Panc1 (cell line): ENCODE measurements at regions not wholly inside any gene's neighbourhood (a gene's known extent, or its start where the extent isn't known, plus 50 kb on each side); places are given as distances from the start of the nearest gene placed in this dataset.

Experiments
- ATAC-seq: fragments of 200-7000 bp; cut with Tn5 transposase; 2 replicates; pipeline ENCODE4 v1.9.1; 2020; ENCODE audit warnings: mild to moderate bottlenecking, moderate library complexity
- BruUV-seq: library from RNA; stranded (reverse); fragments of 400-500 nt; replicated peaks from 2 replicates; lab custom pipeline; 2021; lab: Mats Ljungman, UMichigan
- CTCF ChIA-PET: fragments of 300-600 bp; sonication (Branson Sonifier 250); formaldehyde crosslinking; loops from one replicate; lab custom pipeline; 2022; ENCODE audit warnings: antibody characterized with exemption; lab: Charles Lee
- POLR2A ChIA-PET: fragments of 300-600 bp; sonication (Branson Sonifier 250); formaldehyde crosslinking; loops from one replicate; lab custom pipeline; 2022; ENCODE audit warnings: antibody characterized with exemption; lab: Charles Lee
- DNase-seq: peaks from one replicate; pipeline ENCODE4 v3.0.0-alpha.2; 2010; ENCODE audit warnings: low read depth, low spot score
- H3K27ac ChIP-seq: 2 replicates; pipeline ENCODE4 v1.5.1; 2011; ENCODE audit warnings: mild to moderate bottlenecking, low read length, inconsistent platforms
- H3K27me3 ChIP-seq: fragments of 200-500 bp; sonication (Bioruptor generic); 2 replicates; pipeline ENCODE4 v1.6.0; 2014; ENCODE audit warnings: low read length, inconsistent platforms; ENCODE audit not compliant: control insufficient read depth, insufficient read depth
- H3K36me3 ChIP-seq: fragments of 200-500 bp; sonication (Bioruptor generic); 2 replicates; pipeline ENCODE4 v1.5.1; 2014; ENCODE audit warnings: inconsistent platforms, mild to moderate bottlenecking, low read length, moderate library complexity; ENCODE audit not compliant: control insufficient read depth, insufficient read depth
- H3K4me1 ChIP-seq: 2 replicates; pipeline ENCODE4 v1.5.1; 2011; ENCODE audit warnings: inconsistent platforms, mild to moderate bottlenecking, low read length, moderate library complexity; ENCODE audit not compliant: control insufficient read depth, insufficient read depth
- H3K4me3 ChIP-seq, 2 experiments: 2 replicates each; pipeline ENCODE4 v1.5.1; 2011 to 2012; ENCODE audit warnings: low read depth in 2 of 2, low read length in 2 of 2, mild to moderate bottlenecking in 2 of 2, inconsistent platforms in 1 of 2, moderate library complexity in 1 of 2
- H3K9me3 ChIP-seq: fragments of 200-500 bp; sonication (Bioruptor generic); 2 replicates; pipeline ENCODE4 v1.5.1; 2014; ENCODE audit warnings: low read depth, mild to moderate bottlenecking, inconsistent platforms, low read length, moderate library complexity; ENCODE audit not compliant: control insufficient read depth, insufficient read depth
- POLR2AphosphoS5 ChIP-seq: IDR thresholded peaks from 2 replicates; pipeline ENCODE4 v1.6.1; 2012; ENCODE audit warnings: mild to moderate bottlenecking, low read depth, low read length, moderate library complexity
- SIN3A ChIP-seq: IDR thresholded peaks from 2 replicates; pipeline ENCODE4 v1.6.1; 2012; ENCODE audit warnings: low read depth, mild to moderate bottlenecking, low read length, moderate library complexity, borderline replicate concordance; ENCODE audit not compliant: insufficient read depth
- TCF7L2 ChIP-seq: IDR thresholded peaks from 2 replicates; pipeline ENCODE4 v1.6.1; 2011; ENCODE audit warnings: mild to moderate bottlenecking, low read depth, low read length, inconsistent platforms
- in situ Hi-C: cut with HindIII; loops from 2 replicates; pipeline ENCODE4 v1.10.0; 2016; ENCODE audit warnings: low sequenced_read_pairs, low pct_unique_long_range_greater_than_20kb
- intact Hi-C: fragments of 100-400 bp; cut with micrococcal nuclease; formaldehyde crosslinking; loops from one replicate; pipeline ENCODE4 v1.10.0; 2022; ENCODE audit not compliant: unreplicated experiment
- TF ChIP-seq, protein P1 (sequence below), 2 experiments: IDR thresholded peaks; 2 replicates each; pipeline ENCODE4 v1.6.1; 2011 to 2012; ENCODE audit warnings: low read depth in 2 of 2, control low read depth in 1 of 2, low read length in 1 of 2, mild to moderate bottlenecking in 1 of 2, moderate library complexity in 1 of 2; ENCODE audit not compliant: insufficient read depth in 1 of 2
- TF ChIP-seq, protein P2 (sequence below): fragments of 450-650 bp; IDR thresholded peaks from 2 replicates; pipeline ENCODE4 v1.5.1; 2017; ENCODE audit warnings: mild to moderate bottlenecking

DNA sequence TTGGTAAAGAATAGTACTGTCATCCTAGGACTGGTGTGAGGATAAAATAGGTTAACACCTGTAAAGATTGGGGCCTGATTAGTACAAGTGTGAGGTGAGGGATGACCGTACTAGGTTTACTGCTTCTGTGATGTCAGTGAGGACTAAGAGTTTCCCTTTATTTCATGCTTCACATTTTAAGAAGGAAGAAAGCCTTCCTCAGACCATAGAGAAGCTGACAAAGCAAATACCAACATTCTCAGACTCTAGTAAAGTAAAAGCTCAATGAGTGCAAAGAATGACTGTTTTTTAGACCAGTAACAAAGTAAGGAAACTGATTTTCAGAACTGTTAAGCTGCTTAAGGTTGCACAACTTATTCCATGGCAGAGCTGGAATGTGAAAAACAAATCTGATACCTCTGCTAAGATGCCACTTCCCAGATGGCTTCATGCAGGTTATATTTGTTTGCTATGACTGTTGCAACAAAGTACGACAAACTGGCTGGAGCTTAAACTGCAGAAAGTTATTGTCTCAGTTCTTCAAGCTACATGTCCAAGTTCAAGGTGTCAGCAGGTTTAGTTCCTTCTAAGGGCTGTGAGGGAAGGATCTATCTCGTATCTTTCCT, 354.9 kb downstream of the RSL24D1 start:
- DNase-seq = no peak
- intact Hi-C loops (no loop called here), in situ Hi-C loops (no loop called here)
- H3K27ac ChIP-seq = no peak overlapping the region
- H3K27me3 ChIP-seq = no peaks in the 10 kb centered on the region
- no peaks in the 10 kb centered on the region for H3K36me3 ChIP-seq
- ChIA-PET POLR2A (no interaction called here), CTCF (no interaction called here)
- H3K4me3 ChIP-seq = no peak overlapping the region
- H3K4me1 ChIP-seq = no peaks in the 10 kb centered on the region
- no peaks in the 10 kb centered on the region for H3K9me3 ChIP-seq
- no TSS peak for BruUV-seq
- no peak for ATAC-seq
- TF ChIP-seq TCF7L2 (no peak), SIN3A (no peak), POLR2AphosphoS5 (no peak)
- TF ChIP-seq, protein P1, sequence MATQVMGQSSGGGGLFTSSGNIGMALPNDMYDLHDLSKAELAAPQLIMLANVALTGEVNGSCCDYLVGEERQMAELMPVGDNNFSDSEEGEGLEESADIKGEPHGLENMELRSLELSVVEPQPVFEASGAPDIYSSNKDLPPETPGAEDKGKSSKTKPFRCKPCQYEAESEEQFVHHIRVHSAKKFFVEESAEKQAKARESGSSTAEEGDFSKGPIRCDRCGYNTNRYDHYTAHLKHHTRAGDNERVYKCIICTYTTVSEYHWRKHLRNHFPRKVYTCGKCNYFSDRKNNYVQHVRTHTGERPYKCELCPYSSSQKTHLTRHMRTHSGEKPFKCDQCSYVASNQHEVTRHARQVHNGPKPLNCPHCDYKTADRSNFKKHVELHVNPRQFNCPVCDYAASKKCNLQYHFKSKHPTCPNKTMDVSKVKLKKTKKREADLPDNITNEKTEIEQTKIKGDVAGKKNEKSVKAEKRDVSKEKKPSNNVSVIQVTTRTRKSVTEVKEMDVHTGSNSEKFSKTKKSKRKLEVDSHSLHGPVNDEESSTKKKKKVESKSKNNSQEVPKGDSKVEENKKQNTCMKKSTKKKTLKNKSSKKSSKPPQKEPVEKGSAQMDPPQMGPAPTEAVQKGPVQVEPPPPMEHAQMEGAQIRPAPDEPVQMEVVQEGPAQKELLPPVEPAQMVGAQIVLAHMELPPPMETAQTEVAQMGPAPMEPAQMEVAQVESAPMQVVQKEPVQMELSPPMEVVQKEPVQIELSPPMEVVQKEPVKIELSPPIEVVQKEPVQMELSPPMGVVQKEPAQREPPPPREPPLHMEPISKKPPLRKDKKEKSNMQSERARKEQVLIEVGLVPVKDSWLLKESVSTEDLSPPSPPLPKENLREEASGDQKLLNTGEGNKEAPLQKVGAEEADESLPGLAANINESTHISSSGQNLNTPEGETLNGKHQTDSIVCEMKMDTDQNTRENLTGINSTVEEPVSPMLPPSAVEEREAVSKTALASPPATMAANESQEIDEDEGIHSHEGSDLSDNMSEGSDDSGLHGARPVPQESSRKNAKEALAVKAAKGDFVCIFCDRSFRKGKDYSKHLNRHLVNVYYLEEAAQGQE (IDR thresholded peaks at IDR 0.05; ENCODE audit: insufficient read depth in 1 of 2, low read depth in 2 of 2, low read length in 1 of 2) = no peak
- TF ChIP-seq, protein P2, sequence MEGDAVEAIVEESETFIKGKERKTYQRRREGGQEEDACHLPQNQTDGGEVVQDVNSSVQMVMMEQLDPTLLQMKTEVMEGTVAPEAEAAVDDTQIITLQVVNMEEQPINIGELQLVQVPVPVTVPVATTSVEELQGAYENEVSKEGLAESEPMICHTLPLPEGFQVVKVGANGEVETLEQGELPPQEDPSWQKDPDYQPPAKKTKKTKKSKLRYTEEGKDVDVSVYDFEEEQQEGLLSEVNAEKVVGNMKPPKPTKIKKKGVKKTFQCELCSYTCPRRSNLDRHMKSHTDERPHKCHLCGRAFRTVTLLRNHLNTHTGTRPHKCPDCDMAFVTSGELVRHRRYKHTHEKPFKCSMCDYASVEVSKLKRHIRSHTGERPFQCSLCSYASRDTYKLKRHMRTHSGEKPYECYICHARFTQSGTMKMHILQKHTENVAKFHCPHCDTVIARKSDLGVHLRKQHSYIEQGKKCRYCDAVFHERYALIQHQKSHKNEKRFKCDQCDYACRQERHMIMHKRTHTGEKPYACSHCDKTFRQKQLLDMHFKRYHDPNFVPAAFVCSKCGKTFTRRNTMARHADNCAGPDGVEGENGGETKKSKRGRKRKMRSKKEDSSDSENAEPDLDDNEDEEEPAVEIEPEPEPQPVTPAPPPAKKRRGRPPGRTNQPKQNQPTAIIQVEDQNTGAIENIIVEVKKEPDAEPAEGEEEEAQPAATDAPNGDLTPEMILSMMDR = no peak

DNA sequence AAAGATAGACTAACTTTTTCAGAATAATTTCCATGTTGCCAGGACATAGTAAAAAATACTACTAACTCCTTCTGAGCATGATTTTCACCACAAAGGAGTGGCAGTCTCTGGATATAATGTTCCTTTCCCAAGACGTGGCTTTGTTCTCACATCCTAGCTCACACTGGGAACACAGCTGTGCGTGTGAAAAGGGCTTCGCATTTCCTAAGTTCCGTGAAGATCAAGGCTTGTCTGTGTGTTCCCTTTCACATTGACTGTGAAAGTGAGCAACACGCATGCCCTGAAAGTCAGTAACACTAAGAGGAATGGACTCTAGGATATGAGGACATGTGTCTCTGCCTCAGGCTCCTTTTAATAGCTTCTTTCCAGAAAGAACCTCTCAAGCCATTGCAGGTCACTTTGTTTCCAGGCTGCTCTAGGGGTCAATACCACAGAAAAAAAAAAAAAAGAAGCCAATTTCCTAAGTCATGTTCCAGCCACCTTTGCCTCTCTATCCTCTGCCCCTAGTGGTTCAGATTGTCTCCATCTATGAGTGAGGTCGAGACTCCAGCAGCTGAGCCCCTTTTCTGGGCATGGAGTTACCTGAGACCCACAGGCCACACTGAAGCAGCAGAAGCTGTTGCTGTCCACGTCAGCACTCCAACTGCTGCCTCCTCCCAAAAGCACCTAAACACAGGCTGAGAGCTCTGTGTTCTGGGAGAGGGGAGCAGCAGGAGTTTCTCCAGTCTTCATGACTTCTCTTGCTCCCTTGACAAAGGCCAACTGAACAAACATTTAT, 355.9 kb downstream of the RSL24D1 start:
- no peaks in the 10 kb centered on the region for H3K27me3 ChIP-seq
- DNase-seq = no peak

More for the DNA sequence above, 355.9 kb downstream of the RSL24D1 start:
- POLR2A ChIA-PET = no interaction called here
- no TSS peak for BruUV-seq
- no peaks in the 10 kb centered on the region for H3K9me3 ChIP-seq
- intact Hi-C loops = no loop called here
- no peak overlapping the region for H3K4me3 ChIP-seq
- no peaks in the 10 kb centered on the region for H3K4me1 ChIP-seq
- CTCF ChIA-PET = interaction anchor here (0.6 kb wide), 1 partner anchor 63 kb away, joined by 4 read pairs; no protein-coding TSS in a partner anchor
- H3K27ac ChIP-seq = no peak overlapping the region
- no peaks in the 10 kb centered on the region for H3K36me3 ChIP-seq
- no peak for ATAC-seq
- in situ Hi-C loops = no loop called here
- TF ChIP-seq POLR2AphosphoS5 = no peak
- no peak for TF ChIP-seq SIN3A
- TF ChIP-seq, protein P1 (IDR thresholded peaks at IDR 0.05; ENCODE audit: insufficient read depth in 1 of 2, low read depth in 2 of 2, low read length in 1 of 2) = no peak
- TF ChIP-seq, protein P2 = no peak
- no peak for TF ChIP-seq TCF7L2
